Right cardiac atrium (tissue), 5 donors: ENCODE measurements at regions not wholly inside any gene's neighbourhood (a gene's known extent, or its start where the extent isn't known, plus 50 kb on each side); places are given as distances from the start of the nearest gene placed in this dataset.

Experiments
- ATAC-seq, 2 donors: fragments of 200-7000 bp; cut with Tn5 transposase; one replicate each; pipeline versions ENCODE4 v1.8.0 to v1.9.1; 2020; ENCODE audit warnings: moderate library complexity in 2 of 2, mild to moderate bottlenecking in 1 of 2
- DNase-seq, 3 donors: peaks; one replicate each; pipeline ENCODE4 v3.0.0-alpha.2; 2020
- H3K27ac ChIP-seq: one replicate; pipeline ENCODE4 v1.5.1; 2013; ENCODE audit warnings: mild to moderate bottlenecking, low read length, control low read depth, moderate library complexity
- H3K27me3 ChIP-seq: one replicate; pipeline ENCODE4 v1.6.1; 2013; ENCODE audit not compliant: control insufficient read depth, insufficient read depth
- H3K4me1 ChIP-seq: one replicate; pipeline ENCODE4 v1.6.1; 2013; ENCODE audit warnings: low read length; ENCODE audit not compliant: control insufficient read depth, insufficient read depth
- H3K4me3 ChIP-seq: one replicate; pipeline ENCODE4 v1.5.1; 2013; ENCODE audit warnings: low read length, control low read depth
- H3K9me3 ChIP-seq: one replicate; pipeline ENCODE4 v1.6.1; 2013; ENCODE audit warnings: low read length; ENCODE audit not compliant: control insufficient read depth
- WGBS: extraction: QIAGEN DNeasy Blood & Tissue Kit; methylation state at CpG from one replicate; pipeline ENCODE4 v1.1.7; 2013; 5-methylcytosine and 5-hydroxymethylcytosine counted together
- intact Hi-C, 4 donors: fragments of 100-400 bp; cut with DNase I; formaldehyde crosslinking; loops; one replicate each; pipeline versions ENCODE4 v1.11.0 to v1.14.0; 2022 to 2023
- donor health status: healthy with polysubstance abuse.
- donor health status: DM: no; HTN: yes; CAD: no.
- donor health status: DM: no; HTN: no; CAD: no.
- donor health status: DM: no; HTN: yes; CAD: no; lungs with severe emphysema.
- donor health status: DM: yes; HTN: yes; CAD: no.

- DNase-seq (no peak), ATAC-seq (no peak)
- WGBS = 79% methylated on average over 5 of the region's 5 CpGs
- Histone ChIP-seq H3K4me1 (no peaks in the 10 kb centered on the region), H3K4me3 (no peak overlapping the region), H3K27me3 (no peaks in the 10 kb centered on the region), H3K27ac (no peak overlapping the region), H3K9me3 (no peaks in the 10 kb centered on the region)
- intact Hi-C loops = no loop called here
These were observed 253.1 kb upstream of the NEBL start for GRCh38 chr10:21150166-21150565.

GRCh38 chr10:21146436-21146789 is 249.3 kb upstream of the NEBL start:
- Histone ChIP-seq H3K27me3 (no peaks in the 10 kb centered on the region), H3K9me3 (no peaks in the 10 kb centered on the region), H3K4me3 (no peak overlapping the region), H3K27ac (no peak overlapping the region), H3K4me1 (no peaks in the 10 kb centered on the region)
- DNase-seq = no peak
- no peak for ATAC-seq
- intact Hi-C loops = no loop called here
- WGBS = 85% methylated on average over 1 of the region's 1 CpG

GRCh38 chr10:21145751-21146435 is 248.8 kb upstream of the NEBL start:
- WGBS = 64% methylated on average over 13 of the region's 13 CpGs

GRCh38 chr10:21144047-21144446 is 246.9 kb upstream of the NEBL start:
- Histone ChIP-seq H3K9me3 (no peaks in the 10 kb centered on the region), H3K4me3 (no peak overlapping the region), H3K27ac (no peak overlapping the region), H3K27me3 (no peaks in the 10 kb centered on the region), H3K4me1 (no peaks in the 10 kb centered on the region)
- ATAC-seq (no peak), DNase-seq (no peak)
- 95% methylated on average over 3 of the region's 3 CpGs for WGBS
- intact Hi-C loops = no loop called here

More at GRCh38 chr10:21145751-21146435, 248.8 kb upstream of the NEBL start:
- no peak overlapping the region for H3K27ac ChIP-seq
- H3K9me3 ChIP-seq = no peaks in the 10 kb centered on the region
- no peaks in the 10 kb centered on the region for H3K27me3 ChIP-seq
- no peak overlapping the region for H3K4me3 ChIP-seq
- ATAC-seq (no peak), DNase-seq (no peak)
- no peaks in the 10 kb centered on the region for H3K4me1 ChIP-seq
- intact Hi-C loops = no loop called here

GRCh38 chr10:21141946-21142492 is 244.9 kb upstream of the NEBL start:
- intact Hi-C loops = no loop called here
- ATAC-seq (no peak), DNase-seq (no peak)
- H3K4me1 ChIP-seq = no peaks in the 10 kb centered on the region
- H3K27me3 ChIP-seq = no peaks in the 10 kb centered on the region
- H3K9me3 ChIP-seq = no peaks in the 10 kb centered on the region
- no peak overlapping the region for H3K27ac ChIP-seq
- WGBS = 93% methylated on average over 2 of the region's 2 CpGs
- H3K4me3 ChIP-seq = no peak overlapping the region

- Histone ChIP-seq H3K27me3 (no peaks in the 10 kb centered on the region), H3K9me3 (no peaks in the 10 kb centered on the region), H3K4me3 (no peak overlapping the region), H3K4me1 (no peaks in the 10 kb centered on the region), H3K27ac (no peak overlapping the region)
- DNase-seq = no peak
- intact Hi-C loops = no loop called here
- WGBS = 78% methylated on average over 6 of the region's 6 CpGs
- ATAC-seq = no peak
These were observed 241.7 kb upstream of the NEBL start for GRCh38 chr10:21138769-21139340.

- Histone ChIP-seq H3K27ac (no peak overlapping the region), H3K4me3 (no peak overlapping the region), H3K27me3 (no peaks in the 10 kb centered on the region), H3K9me3 (no peaks in the 10 kb centered on the region), H3K4me1 (no peaks in the 10 kb centered on the region)
- 54% methylated on average over 10 of the region's 10 CpGs for WGBS
- DNase-seq (no peak), ATAC-seq (peak in 1 of 2 donors; percentile 54)
- intact Hi-C loops = no loop called here
These were observed 238.2 kb upstream of the NEBL start for GRCh38 chr10:21135023-21135931.

GRCh38 chr10:21134645-21135022 is 237.5 kb upstream of the NEBL start:
- Histone ChIP-seq H3K27ac (no peak overlapping the region), H3K4me3 (no peak overlapping the region), H3K9me3 (no peaks in the 10 kb centered on the region), H3K27me3 (no peaks in the 10 kb centered on the region), H3K4me1 (no peaks in the 10 kb centered on the region)
- ATAC-seq (no peak), DNase-seq (no peak)
- 84% methylated on average over 7 of the region's 7 CpGs for WGBS
- intact Hi-C loops = no loop called here

GRCh38 chr10:21130683-21131442 is 233.8 kb upstream of the NEBL start:
- Histone ChIP-seq H3K4me1 (no peaks in the 10 kb centered on the region), H3K27me3 (no peaks in the 10 kb centered on the region), H3K4me3 (no peak overlapping the region), H3K9me3 (no peaks in the 10 kb centered on the region), H3K27ac (no peak overlapping the region)
- DNase-seq (no peak), ATAC-seq (no peak)
- WGBS = 87% methylated on average over 3 of the region's 3 CpGs
- intact Hi-C loops = no loop called here

GRCh38 chr10:21130108-21130507 is 233.0 kb upstream of the NEBL start:
- Histone ChIP-seq H3K9me3 (no peaks in the 10 kb centered on the region), H3K4me3 (no peak overlapping the region), H3K27ac (no peak overlapping the region), H3K27me3 (no peaks in the 10 kb centered on the region), H3K4me1 (no peaks in the 10 kb centered on the region)
- ATAC-seq = no peak
- no peak for DNase-seq
- intact Hi-C loops = no loop called here
